Kidney tubule cell (primary cell): ENCODE measurements at regions not wholly inside any gene's neighbourhood (a gene's known extent, or its start where the extent isn't known, plus 50 kb on each side); places are given as distances from the start of the nearest gene placed in this dataset.

Experiments used
- DNase-seq: peaks from one replicate; pipeline ENCODE4 v3.0.0-alpha.2; 2018; ENCODE audit warnings: low spot score

DNA sequence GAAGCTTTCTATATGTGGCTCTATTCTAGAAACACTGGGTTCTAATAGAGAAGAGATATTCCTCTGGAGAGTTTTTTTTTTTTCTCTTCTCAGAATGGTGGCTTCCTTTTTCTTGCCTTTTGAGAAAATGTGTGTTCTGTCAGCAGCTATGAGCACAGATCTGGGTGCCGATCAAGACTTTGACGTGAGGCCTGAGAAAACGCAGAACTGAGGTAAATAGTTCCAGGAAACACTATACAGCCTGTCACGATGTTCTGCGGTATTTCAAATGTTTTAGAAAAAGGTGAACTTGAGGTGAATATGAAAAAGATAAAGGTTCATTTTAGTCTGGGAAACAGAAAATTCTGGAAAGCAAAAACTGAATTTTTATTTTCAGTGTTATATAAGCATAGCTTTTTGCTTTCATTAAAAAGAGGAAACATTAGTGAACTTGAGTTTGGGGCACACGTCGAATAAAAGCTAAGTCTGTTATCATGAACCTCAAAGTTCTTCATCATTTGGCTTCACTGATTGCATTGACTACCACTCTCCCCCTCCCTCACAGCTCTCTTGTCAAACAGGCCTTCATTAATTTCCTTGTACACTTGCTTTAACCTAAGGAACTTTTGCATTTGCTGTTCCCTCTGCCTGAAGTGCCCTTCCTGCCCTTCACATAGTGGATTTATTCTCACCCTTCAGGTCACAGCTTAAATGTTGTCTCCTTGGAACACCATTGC is 265.1 kb downstream of the NFKBIZ start:
- no peak for DNase-seq

DNA sequence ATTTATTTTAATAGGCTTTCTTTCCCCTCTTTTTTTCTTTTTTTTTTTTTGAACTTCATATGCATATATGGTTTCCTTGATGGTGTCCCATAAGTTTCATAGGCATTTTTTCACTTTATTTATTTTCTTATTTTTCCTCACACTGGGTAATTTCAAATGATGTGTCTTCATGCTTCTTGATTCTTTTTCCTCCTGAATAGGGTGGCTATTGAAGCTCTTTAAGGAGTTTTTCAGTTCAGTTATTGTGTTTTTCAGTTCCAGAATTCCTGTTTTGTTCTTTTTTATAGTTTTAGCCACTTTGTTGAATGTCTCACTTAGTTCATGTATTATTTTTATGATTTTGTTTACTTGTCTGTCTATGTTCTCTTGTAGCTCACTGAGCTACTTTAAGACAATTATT is 273.2 kb downstream of the NFKBIZ start:
- no peak for DNase-seq

DNA sequence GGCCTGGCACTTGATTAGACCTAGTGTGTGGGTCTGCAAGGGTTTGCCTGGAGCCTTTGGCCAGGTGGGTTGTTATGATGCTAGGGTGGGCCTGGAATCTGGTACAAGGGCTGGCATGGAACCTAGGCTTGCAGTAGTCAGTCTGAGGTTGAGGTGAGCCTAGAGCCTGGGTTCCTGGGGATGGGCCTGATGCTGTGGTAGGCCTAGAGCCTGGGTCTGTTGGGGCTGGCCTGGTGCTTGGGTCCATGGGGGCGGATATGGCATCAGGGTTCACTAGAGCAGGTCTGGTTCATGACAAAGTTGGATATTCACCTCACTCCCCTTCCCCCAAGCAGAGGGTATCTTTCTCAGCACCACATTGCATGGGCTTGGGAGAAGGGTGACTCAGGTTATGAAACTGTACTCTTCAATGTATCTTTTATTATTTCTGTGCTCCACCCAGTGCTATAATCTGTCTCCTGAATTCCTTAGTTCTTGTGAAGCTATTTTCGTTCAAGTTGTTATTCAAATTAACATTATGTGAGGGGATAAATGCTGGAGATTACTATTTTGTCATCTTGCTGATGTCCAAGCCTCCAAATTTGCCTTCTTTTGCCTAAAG is 274.4 kb downstream of the NFKBIZ start:
- DNase-seq: no peak

DNA sequence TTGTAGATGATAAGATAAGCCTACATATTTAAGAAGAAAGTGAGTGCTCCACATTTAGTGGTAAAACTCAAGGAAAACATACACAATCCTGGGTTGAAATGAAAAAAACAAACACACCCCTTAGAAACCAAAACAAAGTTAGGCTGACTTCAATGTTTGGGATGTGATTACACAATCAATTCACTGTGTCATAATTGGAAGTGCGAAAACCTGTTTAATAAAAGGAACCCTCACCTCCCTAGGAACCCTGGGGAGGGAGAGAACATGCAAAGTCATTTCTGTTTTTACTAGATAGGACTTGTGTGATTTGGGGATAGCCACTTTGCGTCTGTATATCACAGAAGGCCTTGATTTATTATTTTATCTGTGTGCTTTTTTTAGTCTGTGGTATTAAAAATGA is 275.0 kb downstream of the NFKBIZ start:
- DNase-seq: peak; percentile 39

DNA sequence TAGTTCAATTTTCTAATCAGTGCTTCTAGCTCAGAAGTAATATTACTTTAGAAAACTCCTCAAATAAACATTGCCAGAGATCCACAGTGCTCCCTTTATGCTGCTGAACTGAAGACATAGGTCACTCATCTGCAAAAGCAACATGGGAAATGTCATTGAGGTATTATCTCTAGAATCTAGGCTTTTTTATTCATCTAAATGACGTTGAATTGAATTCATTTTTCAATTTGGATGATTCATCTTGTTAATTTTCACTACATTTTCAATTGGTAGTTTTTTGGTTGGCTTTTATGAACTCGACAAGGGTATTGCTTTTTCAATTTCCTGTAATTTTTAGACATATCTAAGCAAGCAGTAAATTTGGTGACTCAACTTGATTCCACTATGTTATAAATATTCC is 275.4 kb downstream of the NFKBIZ start:
- no peak for DNase-seq

DNA sequence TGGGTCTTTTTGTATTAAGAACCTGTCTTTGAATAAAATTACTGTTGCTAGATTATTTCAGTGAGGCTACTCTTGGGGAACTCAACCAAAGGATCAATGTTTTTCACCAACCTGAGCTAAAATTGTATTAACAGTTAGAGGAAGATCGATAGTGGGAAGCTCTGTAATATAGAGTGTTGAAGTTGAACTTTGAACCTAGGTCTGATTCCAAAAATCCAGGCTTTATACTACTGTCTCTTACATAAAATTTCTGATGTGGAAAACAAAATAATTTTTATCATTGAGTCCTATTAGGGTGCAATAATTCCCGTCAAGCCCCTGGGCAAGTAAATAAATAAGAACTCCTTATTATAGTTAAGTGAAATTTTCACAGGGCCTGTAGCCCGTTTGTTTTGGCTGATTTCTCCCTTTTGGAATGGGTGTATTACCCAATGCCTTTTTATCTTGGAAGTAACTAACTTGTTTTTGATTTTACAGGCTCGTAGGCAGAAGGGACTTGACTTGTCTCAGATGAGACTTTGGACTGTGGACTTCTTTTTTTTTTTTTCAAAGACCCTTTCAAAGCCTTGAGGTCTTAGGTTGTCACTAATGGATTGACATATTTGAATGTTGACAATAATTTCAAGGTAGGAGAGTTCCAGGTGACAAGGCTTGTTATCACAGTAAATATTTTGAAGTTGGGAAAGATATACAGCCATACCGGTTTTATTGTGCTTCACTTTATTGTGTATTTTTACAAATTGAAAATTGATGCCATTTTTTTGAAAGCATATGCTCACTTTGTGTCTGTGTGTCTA is 276.1 kb downstream of the NFKBIZ start:
- DNase-seq: no peak

DNA sequence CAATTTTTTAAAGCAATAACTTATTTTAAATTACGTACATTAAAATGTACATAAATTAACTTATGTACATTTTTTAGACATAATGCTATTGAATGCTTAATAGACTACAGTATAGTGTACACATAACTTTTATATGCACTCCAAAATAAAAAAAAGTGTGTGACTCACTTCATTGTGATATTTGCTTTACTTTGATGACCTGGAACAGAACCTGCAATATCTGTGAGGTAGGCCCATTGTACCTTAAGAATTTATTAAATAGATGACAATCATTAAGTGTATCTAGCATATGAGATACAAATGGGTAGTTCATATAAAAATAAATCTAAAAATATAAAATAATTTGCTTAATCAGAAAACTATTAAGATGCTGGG is 276.7 kb downstream of the NFKBIZ start:
- DNase-seq: no peak

DNA sequence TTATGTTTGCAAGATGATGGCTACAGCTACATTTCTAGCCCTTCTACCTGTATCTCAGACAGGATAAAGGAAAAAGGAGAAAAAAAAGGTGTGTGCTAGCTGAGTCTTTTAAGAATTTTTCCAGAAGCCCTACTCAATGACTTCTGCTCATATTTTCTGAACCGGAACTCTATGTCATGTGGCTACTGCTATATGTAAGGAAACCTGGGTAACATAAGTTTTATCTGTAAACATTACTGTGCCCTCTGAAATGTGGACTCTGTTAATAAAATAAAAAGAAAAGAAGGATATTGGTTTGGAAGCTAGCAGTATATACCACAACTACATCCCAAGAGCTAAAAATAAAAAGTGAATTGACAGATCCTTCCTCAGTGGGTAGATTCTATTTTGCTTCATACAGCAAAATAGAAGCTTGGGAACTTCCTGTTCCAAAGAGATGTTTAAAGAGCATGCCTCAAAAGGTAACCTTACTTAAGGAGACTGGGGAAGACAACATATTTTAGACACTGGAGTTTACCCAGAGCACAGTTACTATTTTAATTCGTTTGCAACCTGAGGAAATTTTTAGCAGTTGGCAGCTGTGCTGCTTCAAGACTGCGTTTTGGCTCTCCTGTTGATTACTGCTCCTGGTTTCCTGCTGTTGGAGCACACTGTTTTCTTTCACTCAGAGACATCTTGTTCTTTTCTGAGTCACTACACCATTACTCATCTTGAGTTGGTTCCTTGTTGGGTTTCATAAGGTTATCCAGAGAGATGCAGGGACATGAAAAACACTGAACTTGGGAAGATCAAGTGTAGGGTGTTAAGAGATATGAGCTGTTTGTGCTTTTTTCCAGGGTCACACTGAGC is 280.7 kb downstream of the NFKBIZ start:
- peak; percentile 89 for DNase-seq

DNA sequence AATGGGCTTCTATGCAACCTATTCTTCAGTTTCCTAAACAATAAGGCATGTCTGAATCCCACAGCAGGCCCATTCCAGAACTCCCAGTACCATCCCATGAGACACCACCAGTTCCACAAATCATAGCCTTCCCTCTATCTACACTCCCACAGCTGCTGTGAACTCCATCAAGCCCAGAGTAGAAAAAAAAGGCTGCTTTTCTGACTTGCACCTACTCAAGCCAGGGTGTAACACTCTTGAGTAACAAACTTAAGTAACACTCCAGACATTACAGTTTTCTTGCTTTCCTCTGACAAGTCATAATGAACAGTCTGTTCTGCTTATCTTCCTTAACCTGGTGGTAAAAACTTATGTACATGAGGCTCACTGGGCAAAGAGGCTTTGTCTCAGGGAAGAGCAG is 283.1 kb downstream of the NFKBIZ start:
- DNase-seq: no peak

DNA sequence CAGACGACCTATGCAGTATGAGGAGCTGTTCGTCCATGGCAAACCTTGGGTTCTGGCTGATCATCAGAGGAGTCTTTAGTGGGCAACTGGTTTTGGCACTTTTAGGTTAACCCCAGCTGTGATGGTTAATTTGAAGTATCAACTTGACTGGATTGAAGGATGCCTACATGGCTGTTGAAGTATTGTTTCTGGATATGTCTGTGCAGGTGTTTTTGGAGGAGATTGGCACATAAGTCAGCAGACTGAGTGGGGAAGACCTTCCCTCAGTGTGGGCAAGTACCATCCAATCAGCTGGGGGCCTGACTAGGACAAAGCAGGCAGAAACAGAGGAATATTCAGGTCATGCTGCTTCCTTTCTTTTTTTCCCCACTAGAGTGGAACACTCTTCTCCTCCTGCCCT is 284.1 kb downstream of the NFKBIZ start:
- no peak for DNase-seq

DNA sequence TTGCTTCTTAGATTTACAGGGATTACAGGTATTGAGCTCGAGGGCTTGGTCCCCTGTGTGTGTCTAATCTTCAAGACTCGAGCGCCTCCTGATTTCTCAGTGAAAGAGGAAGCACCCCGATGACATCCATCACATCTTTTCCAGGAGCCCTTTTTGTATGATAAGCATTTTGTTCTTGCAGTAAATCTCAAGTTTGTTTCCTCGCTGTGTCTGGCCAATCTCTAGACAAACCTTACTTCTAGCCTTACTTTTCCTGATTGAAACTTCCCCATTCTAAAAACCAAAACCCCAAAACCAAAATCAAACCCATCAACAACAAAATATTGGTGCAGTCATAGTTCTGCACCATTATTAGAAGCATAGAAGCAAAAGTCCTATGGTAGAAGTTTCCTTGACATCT is 286.0 kb downstream of the NFKBIZ start:
- no peak for DNase-seq

DNA sequence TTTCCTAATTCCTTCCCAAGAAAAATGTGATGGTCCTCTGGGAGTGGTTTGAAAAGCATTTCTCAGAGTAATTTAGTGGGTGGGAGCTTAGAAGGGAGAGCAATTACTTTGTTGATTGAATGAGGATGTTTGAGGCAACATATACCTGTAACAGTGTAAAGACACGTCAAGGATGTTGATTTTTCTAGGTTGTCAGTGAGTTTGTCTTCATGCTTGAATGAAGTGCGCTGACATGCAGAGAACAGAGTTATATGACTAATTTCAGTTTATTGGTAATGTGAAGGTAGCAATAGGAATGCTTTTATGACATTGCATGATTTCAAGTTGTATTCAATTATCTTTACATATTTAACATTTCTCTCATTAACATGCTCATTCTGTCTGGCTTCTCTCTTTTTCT is 286.9 kb downstream of the NFKBIZ start:
- DNase-seq: peak; percentile 49

DNA sequence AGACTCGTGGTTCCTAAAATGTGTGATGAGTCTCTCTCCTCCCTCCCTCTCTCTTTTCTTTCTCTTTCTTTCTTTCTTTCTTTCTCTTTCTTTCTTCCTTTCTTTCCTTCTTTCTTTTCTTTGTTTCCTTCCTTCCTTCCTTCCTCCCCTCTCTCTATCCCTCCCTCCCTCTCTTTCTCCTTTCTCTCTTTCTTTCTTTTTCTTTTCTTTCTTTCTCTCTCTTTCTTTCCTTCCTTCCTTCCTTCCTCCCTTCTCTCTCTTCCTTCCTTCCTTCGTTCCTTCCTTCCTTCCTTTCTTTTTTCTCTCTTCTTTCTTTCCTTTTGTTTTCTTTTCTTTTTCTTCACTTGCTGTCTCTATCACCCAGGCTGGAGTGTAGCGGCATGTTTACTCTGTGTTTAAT is 290.8 kb downstream of the NFKBIZ start:
- no peak for DNase-seq

DNA sequence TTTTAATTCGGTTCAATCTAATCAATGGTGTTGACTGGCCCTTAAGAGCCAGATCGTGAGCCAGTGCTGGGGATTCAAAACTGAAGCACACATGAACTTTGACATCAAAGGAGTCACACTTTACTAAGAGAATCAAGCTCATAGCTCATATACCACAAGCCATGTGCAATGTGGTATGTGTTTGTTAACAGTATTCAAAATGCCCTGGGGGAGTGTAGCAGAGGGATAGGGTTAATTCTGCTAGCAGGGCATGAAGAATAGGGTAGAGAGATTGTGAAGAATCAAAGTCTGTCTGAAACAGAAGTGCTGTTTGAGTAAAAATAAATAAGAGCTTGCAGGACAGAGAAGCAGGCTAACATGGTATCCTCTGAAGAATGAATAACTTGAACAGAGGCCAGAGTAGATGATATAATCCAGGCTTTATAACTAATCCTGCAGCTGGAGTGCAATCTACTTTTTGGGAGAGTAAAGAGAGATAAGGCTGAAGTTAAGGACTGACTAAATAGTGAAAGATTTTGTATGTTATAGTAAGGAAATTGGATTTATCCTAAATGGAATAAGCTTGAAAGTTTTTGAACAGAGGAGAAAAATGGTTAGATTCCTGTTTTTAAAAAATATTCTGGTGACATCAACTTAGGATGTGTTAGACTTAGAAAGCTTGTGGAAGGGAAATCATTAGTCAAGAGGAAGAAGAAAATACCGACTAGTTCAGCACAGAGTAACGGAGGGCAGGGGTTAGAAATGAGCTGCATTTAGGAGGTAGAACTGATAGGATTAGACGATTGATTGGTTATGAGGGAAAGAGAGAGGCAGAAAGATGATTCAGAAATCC is 292.0 kb downstream of the NFKBIZ start:
- peak; percentile 16 for DNase-seq

DNA sequence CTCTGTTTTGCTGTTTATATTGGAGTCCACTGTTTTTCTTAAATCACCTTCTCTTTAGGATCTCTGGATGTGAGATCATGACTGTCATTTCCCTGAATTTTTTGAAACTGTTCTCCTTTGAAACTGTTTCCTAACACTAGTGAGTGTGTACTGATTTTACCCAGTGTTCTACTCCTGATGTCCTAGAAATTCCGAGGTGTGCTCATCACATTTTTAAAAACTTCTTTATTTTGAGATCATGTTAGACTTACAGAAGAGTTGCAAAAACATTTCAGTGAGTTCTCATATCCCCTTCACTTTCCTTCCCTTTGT is 292.6 kb downstream of the NFKBIZ start:
- DNase-seq: no peak

DNA sequence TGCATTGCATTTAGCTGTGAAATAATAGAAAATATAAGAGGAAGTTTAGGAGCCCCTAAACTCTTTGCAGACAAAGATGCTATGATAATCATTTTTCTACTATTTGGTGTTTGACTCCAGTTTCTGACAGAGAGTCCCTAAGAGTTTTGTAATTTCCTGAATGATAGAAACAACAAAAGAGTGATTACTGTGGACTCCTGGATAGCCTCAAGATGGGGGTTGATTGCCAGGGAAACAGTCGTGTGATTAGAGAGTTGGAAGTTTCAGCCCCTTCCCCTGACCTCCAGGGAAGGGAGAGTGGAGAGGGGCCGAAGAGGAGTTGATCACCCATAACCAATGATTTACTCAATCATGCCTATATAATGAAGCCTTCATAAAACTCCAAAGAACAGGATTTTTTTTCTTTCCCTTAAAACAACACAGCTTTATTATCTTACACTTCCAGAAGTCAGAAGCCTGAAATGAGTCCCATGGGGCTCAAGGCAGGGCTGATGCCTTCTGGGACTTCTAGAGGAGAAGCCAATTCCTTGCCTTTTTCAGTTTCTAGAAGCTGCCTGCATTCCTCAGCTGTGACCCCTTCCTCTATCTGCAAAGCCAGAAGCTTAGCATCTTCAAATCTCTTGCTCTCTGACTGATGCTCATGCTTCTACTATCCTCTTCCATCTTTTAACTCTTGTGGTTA is 292.3 kb upstream of the ZPLD1 start:
- no peak for DNase-seq

DNA sequence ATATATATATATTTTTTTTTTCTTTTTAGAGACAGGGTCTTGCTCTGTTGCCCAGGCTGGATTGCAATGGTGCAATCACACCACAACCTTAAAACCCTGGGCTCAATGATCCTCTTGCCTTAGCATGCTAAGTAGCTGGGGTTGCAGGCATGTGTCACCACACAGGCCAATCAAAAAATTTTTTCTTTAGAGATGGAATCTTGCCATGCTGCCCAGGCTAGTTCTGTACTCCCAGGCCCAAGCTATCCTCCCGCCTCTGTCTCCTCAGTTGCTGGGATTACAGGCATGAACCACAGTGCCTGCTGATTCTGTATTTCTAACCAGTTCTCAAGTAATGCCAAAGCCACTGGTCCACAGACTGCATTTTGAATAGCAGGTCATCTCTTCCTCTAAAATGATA is 291.3 kb upstream of the ZPLD1 start:
- DNase-seq: no peak

DNA sequence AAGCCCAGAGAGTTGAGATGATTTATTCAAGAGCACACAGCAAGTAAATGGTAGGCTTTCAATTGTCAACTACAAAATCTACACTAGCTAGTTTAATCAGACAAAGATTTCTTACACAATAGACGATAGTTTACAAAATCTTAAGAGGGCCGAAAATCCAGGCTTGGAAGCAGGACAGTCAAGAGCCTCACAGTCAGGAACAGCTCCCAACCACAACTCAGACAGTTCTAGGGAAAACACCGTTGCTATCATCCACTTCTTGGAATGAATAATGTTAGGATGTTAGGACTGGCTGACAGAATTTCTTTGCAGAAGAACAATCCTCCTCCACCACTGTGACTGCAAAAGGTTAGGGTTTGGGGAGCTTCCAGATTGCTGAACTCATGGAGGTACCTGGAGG is 290.8 kb upstream of the ZPLD1 start:
- no peak for DNase-seq

DNA sequence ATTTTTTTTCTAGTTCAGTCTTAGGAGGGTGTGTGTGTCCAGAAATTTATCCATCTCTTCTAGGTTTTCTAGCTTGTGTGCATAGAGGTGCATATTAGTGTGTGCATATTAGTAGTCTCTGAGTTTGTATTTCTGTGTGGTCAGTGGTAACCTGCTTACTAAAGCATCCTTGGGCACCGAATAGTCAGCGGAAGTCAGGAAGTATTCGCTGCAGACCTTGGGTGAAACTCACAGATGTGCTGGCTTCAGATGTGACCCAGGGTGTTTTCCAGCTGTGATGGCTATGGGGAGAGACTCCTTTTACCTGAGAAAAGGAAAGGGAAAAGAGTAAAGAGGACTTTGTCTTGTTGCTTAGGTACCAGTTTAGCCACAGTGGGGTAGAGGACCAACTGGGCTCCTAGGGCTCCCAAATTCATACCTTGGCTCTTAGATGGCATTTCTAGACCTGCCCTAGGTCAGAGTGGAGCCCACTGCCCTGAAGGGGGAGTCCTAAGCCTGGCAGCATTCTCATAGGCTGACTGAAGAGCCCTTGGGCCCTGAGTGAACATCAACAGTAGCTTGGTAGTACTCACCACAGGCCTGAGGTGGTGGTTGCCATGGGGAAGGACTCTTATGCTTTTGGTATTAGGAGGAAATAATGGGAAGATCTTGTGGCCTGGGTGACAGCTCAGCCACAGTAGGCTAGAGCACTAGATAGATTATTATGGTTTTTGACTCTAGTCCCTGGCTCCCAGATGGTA is 286.0 kb upstream of the ZPLD1 start:
- DNase-seq: peak; percentile 40

DNA sequence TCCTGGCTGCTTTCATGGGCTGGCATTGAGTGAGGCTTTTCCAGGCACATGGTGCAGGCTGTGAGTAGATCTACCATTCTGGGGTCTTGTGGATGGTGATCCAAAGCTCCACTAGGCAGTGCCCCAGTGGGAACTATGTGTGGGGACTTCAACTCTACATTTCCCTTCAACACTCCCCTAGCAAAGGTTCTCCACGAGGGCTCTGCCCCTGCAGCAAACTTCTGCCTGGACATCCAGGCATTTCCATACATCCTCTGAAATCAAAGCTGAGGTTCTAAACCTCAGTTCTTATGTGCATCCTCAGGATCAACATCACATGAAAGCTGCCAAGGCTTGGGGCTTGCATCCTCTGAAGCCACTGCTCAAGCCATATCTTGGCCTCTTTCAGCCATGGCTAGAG is 282.9 kb upstream of the ZPLD1 start:
- DNase-seq: no peak
